HTR-8/SVneo (cell line): ENCODE measurements at regions not wholly inside any gene's neighbourhood (a gene's known extent, or its start where the extent isn't known, plus 50 kb on each side); places are given as distances from the start of the nearest gene placed in this dataset.
"Not testable (repeated sequence)": the region's sequence is repeated elsewhere in the genome, so short reads cannot be mapped to it uniquely, and the experiment has no call there.

Experiments
- DNase-seq: peaks from one replicate; pipeline ENCODE4 v3.0.0; 2011; ENCODE audit warnings: low spot score, mixed read lengths; ENCODE audit not compliant: insufficient read length
- FAIRE-seq: peaks from 2 replicates; lab custom pipeline; 2011; peaks lifted over from hg19 to GRCh38; lab: Jason Lieb, UNC

- DNase-seq (no peak), FAIRE-seq (no peak)
Observed at GRCh38 chr1:115536279-115536816, 105.4 kb upstream of the VANGL1 start.

DNA sequence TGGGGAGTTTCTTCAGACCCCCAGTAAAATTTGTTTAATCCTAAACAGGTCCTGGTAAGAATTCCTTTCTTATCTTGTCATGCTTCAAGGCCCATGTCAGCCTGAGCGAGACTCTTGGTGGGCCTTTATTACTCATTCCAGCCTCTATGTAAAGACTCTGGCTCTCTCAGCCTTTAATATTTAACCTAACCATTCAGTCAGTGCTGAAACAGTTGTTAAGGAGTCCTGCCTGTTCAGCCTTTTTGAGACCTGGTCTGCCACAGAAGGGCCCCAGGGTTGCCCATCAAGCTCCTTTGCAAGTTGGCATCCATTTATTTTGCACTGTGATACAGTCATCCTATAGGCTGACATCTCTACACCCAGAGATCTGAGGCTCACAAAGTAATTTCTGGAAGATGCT, 107.7 kb upstream of the VANGL1 start:
- FAIRE-seq = no peak

GRCh38 chr1:115531631-115532264, 110.0 kb upstream of the VANGL1 start:
- FAIRE-seq (no peak), DNase-seq (no peak)

More for the DNA sequence above, 107.7 kb upstream of the VANGL1 start:
- DNase-seq = no peak

DNA sequence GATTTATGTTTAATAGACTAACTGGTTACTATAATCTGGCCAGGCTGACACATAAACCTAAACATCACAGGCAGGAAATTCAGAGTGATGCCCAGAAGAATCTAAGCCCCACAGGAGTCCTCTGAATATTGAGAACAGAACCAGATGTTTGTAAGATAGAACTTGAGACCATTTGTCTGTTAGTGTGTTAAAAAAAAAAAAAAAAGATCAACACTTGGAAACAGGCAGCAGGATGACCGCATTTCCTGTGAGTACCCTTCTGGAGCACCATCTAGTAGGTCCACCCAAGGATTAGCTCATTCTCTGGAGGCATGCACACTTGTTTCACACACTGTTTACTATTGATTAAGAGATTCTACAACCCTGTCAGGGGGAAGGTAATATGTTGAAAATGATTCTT, 111.4 kb upstream of the VANGL1 start:
- DNase-seq (no peak), FAIRE-seq (no peak)

DNA sequence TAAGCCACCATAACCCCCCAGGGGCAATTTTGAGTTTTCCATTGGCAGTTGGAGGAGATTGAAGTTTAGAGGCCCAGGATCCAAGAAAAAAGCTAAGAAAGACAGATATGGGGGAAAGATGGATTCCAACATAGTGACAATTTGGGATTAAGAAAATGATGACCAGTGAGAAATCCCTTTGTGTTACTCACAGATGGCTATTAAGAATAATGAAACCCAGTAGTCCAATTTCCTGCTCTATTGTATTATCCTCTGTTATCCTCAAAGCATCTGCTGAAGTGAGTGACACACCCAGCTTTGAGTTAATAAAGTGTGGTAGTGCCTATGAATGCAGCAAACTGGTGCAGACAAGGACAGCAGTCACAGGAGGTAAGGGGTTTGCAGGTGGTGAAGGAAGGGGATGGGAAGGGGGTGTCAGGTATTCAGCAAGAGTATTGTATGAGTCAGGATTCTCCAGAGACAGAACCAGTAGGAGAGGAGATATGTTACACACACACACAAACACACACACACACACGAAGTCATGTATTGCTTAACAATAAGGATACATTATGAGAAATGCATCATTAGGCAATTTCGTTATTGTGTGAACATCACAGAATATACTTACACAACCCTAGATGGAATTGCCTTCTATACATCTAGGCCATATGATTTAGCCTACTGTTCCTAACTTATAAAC, 112.4 kb upstream of the VANGL1 start:
- FAIRE-seq (no peak), DNase-seq (no peak)

DNA sequence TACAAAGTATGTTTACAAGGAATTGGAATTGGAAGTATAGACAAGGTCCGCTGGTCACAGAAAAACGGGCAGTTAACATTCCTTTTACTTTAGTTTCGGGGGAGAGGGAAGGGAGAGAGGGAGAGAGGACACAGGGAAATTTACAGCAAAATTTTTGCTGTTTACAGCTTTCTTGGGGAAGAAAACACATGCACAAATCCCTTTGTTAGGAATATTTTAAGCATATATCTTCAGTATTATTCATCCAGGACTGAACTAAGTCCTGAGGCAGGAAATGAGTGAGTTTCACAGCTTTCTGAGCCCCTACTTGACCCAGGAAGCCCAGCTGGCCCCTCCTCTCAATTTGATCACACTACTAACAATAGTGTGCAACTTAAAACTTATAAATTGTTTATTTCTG, 113.4 kb upstream of the VANGL1 start:
- not testable (repeated sequence) for DNase-seq, FAIRE-seq

DNA sequence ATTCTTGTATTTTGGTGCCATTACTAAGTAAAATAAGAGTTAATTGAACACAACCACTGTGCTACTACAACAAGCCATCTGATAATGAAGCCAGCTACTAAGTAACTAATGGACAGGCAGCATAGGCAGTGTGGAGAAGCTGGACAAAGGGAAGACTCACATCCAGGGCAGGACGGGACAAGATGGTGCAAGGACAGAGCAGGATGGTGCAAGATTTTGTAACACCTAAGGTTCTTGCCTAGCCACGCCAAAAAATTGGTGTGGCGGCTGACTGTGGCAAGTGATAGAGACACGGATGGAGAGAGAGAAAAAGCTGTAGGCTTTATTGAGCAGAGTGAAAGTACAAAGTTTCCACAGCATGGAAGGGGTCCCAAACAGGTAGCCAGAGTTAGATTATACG, 114.0 kb upstream of the VANGL1 start:
- DNase-seq = no peak
- FAIRE-seq = no peak

- FAIRE-seq (no peak), DNase-seq (no peak)
Observed at GRCh38 chr1:115526900-115527299, 114.9 kb upstream of the VANGL1 start.

DNA sequence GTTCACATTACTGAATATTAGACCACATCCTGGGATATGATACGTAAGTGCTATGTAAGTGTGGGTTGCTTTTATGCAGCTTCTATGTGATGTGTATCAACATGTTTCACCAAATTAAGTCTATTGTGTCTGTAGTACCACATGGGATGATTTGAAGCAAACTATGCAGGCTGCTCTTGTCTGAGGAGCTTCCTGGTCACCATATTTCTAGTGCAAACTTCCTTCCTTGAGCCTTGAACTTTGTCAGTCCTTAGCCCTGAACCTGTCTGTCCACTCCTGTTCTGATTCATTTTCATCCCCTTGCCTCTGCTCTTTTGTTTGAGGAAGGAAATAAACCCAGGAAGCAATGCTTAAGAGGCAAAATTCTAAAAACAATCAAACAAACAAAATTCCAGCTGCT, 117.5 kb upstream of the VANGL1 start:
- FAIRE-seq (no peak), DNase-seq (no peak)

GRCh38 chr1:115522386-115522785, 119.4 kb upstream of the VANGL1 start:
- DNase-seq (no peak), FAIRE-seq (no peak)

DNA sequence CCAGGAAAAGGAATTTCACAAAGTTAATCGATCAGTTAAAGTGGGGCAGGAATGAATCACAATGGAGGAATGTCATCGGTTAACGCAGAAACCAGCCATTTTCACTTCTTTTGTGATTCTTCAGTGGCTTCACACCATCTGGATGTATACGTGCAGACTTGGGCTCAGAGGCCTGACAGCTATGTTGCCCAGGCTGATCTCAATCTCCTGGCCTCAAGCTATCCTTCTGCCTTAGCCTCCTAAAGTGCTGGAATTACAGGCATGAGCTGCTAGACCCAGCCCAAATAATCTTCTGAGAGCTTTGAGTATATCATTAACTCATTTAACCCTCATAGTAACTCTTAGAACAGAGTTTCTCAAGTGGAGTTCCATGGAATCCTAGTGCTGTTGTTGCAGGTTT, 126.5 kb upstream of the VANGL1 start:
- FAIRE-seq (no peak), DNase-seq (no peak)

GRCh38 chr1:115510226-115510625, 131.5 kb upstream of the VANGL1 start:
- not testable (repeated sequence) for DNase-seq, FAIRE-seq

DNA sequence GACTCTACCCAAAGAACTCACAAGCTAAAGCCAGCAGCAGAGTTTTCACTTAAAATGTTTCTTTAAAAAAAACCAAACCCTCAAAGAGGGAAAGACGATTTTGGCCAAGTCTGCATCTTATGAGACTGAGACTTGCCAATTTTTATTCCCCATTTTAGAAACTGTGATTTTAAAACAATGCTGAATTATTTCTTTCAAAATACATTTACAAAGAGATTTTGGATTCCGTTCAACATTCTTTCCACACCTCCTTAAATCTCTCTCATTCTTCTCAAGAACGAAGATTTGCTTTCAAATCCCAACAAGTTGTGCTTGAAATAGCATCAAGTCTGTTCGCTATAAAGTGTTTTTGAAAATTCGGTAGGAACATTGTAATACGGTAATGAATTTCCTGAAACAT, 133.9 kb upstream of the VANGL1 start:
- no peak for DNase-seq
- FAIRE-seq = no peak

DNA sequence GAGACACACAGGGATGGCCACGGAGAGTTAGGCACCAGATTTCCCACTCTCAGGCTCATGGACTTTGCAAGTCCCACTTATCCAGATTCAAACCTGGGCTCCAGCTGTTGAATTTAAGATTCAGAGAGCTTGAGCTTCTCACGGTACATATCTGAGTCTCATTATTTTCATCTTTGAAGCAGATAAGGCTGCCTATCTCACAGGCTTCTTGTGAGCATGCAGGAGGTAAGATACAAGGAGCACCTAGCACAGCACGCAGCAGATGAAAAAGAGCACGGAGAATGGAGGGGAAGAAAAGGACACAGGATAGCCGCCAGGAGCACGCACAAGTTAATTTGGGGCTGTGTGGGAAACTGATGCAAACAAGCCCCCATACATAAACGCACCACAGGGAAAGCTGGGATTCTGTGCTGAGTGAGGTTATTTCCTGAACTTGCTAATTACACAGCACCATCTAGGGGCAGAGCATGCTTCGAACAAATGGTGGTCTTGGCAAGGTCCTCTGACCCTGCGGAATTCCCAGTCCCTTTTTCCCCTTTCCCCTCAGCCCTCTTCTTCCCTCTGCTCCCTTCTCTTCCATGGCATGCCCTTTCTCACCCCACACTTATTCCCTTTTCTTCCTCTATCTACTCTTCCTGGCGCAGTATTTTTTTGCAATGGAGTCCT, 134.7 kb upstream of the VANGL1 start:
- DNase-seq (no peak), FAIRE-seq (no peak)

GRCh38 chr1:115506518-115506917, 135.3 kb upstream of the VANGL1 start:
- no peak for DNase-seq
- FAIRE-seq = no peak

DNA sequence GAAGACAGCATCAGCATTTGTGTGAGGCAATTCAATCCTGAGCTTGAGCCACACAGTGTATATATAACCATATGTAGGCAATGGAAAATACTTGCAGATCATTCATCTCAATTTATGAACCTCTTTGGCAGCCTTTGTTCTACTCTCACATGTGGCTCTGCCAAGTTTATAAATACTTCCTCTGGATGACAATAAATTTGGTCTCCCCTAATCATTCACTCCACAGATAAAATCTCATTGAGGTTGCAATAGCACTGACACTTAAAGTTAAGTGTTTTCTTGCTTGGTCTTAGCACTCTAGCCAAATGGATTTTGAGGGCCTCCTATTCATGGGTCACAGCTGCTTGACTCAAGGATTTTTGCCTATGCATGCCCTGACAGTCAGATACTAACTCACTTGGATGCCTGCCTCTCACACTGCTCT, 136.6 kb upstream of the VANGL1 start:
- DNase-seq (no peak), FAIRE-seq (no peak)

GRCh38 chr1:115502183-115502582, 139.6 kb upstream of the VANGL1 start:
- FAIRE-seq = not testable (repeated sequence)

DNA sequence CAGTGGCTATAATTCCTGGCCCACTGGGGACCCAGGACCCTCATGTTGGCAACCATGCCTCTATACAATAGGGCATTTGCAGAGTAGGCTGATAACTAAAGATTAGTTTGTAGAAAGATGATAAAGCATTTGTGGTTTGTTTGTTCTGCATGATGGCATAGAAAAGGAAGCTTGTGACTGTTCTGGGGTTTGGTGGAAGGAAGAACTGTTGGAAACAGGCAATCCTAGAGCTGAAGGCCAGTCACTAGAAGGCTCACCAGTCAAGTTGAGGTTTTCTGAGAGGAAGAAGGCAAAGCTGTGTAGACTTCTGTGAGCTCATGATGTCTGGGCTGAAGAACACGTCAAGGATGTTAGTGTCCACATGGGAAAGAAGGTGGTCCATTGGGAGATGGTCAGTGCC, 140.3 kb upstream of the VANGL1 start:
- no peak for DNase-seq

More at GRCh38 chr1:115502183-115502582, 139.6 kb upstream of the VANGL1 start:
- not testable (repeated sequence) for DNase-seq

DNA sequence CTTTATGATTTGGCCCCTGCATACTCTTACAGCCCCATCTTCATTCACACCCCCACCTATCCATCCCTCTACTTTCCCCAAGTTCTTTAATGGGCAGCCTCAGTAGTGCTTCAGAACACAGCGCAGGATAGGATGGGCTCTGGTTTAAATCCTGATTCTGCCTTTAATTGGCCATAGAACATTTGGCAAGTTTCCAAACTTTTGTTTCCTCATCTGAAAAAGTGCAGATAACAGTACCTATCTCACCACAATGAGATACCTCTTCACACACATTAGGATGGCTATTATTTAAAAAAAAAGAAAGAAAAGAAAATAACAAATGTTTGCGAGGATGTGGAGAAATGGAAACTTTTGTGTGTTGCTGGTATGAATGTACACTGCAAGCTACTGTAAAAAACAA, 142.5 kb upstream of the VANGL1 start:
- FAIRE-seq = no peak

More for the DNA sequence above, 140.3 kb upstream of the VANGL1 start:
- no peak for FAIRE-seq

DNA sequence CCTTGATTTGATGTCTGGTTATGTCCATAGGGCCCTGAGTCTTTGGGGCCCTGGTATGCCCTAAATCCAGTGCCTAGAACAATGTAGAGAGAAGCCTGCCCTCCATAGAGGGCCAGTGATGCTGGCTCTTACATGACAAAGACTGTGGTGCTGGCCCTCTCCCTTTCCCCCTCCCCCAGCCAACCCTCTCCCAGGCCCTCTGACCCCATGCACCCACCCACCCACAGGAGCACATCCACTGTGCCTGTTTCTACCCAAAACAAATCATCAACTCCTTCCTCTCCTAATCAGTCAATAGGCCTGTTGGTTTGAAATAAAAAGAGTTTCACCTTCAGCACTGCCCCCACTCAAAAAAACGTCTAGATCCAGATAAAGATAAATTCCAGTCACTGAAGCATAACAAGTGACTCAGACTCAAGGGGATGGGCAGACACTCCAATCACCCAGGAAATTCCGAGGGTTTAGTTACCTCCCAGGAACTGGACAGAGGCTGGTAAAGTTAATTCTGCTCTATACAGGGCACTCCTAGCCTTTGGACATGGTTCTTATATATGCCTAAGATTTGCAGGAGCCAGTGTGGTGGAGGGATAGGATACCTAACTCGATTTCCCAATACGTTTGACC, 144.8 kb upstream of the VANGL1 start:
- peak; percentile 52 for DNase-seq
- FAIRE-seq = no peak

More for the DNA sequence above, 142.5 kb upstream of the VANGL1 start:
- DNase-seq = no peak

GRCh38 chr1:115495625-115496024, 146.1 kb upstream of the VANGL1 start:
- no peak for DNase-seq
- FAIRE-seq = no peak
